CD14-positive monocyte (primary cell): ENCODE measurements at regions not wholly inside any gene's neighbourhood (a gene's known extent, or its start where the extent isn't known, plus 50 kb on each side); places are given as distances from the start of the nearest gene placed in this dataset.

ENCODE experiments used
- DNase-seq, 3 donors: peaks; one replicate each; pipeline ENCODE4 v3.0.0-alpha.2; 2011 to 2022
- H2AFZ ChIP-seq: 2 replicates; pipeline ENCODE4 v1.6.0; 2012; ENCODE audit warnings: mild to moderate bottlenecking, low read depth, low read length, inconsistent platforms; ENCODE audit not compliant: insufficient read depth, poor library complexity, severe bottlenecking
- H3K27ac ChIP-seq, 2 donors: 1 replicate in 1 of 2; 2 replicates in 1 of 2; pipeline ENCODE4 v1.5.1; 2012 to 2013; ENCODE audit warnings: low read length in 2 of 2, control low read depth in 1 of 2, inconsistent platforms in 1 of 2, low read depth in 1 of 2, mild to moderate bottlenecking in 1 of 2
- H3K27me3 ChIP-seq, 2 donors: one replicate each; pipeline versions ENCODE4 v1.6.0 to v1.6.1; 2011 to 2013; ENCODE audit warnings: low read length in 2 of 2; ENCODE audit not compliant: control insufficient read depth in 2 of 2, insufficient read depth in 2 of 2
- H3K36me3 ChIP-seq, 2 donors: replicated peaks in 1 of 2; 1 replicate in 1 of 2; 2 replicates in 1 of 2; pipeline versions ENCODE4 v1.5.1 to v1.6.1; 2012 to 2013; ENCODE audit warnings: low read length in 2 of 2, control low read depth in 1 of 2, inconsistent platforms in 1 of 2, mild to moderate bottlenecking in 1 of 2; ENCODE audit not compliant: insufficient read depth in 2 of 2, control insufficient read depth in 1 of 2
- H3K4me1 ChIP-seq, 2 donors: 1 replicate in 1 of 2; 2 replicates in 1 of 2; pipeline versions ENCODE4 v1.5.1 to v1.6.1; 2012 to 2013; ENCODE audit warnings: low read length in 2 of 2, control low read depth in 1 of 2, inconsistent platforms in 1 of 2, mild to moderate bottlenecking in 1 of 2, moderate library complexity in 1 of 2; ENCODE audit not compliant: insufficient read depth in 2 of 2, control insufficient read depth in 1 of 2
- H3K4me2 ChIP-seq: replicated peaks from 2 replicates; pipeline ENCODE3; 2012; ENCODE audit warnings: low read length, moderate library complexity, mild to moderate bottlenecking; ENCODE audit not compliant: poor library complexity, severe bottlenecking; ENCODE audit errors: extremely low read depth
- H3K4me3 ChIP-seq, 3 experiments: fragments of 200-600 bp in 1 of 3; sonication (generic) in 1 of 3; replicated peaks in 1 of 3; 1 replicate in 2 of 3; 2 replicates in 1 of 3; pipeline ENCODE4 v1.5.1; 2011 to 2013; ENCODE audit warnings: low read length in 3 of 3, mild to moderate bottlenecking in 3 of 3, control low read depth in 2 of 3, low read depth in 2 of 3, inconsistent platforms in 1 of 3, moderate library complexity in 1 of 3
- H3K79me2 ChIP-seq: 2 replicates; pipeline ENCODE4 v1.6.0; 2012; ENCODE audit warnings: mild to moderate bottlenecking, control low read depth, inconsistent platforms, low read length, moderate library complexity; ENCODE audit not compliant: insufficient read depth
- H3K9ac ChIP-seq: 2 replicates; pipeline ENCODE4 v1.6.0; 2017; ENCODE audit warnings: low read length, mild to moderate bottlenecking; ENCODE audit not compliant: insufficient read depth, poor library complexity, severe bottlenecking
- H3K9me3 ChIP-seq, 2 donors: replicated peaks in 1 of 2; 1 replicate in 1 of 2; 2 replicates in 1 of 2; pipeline versions ENCODE4 v1.5.1 to v1.6.1; 2012 to 2013; ENCODE audit warnings: low read length in 2 of 2, control low read depth in 1 of 2; ENCODE audit not compliant: control insufficient read depth in 1 of 2, insufficient read depth in 1 of 2
- H4K20me1 ChIP-seq: 2 replicates; pipeline ENCODE4 v1.6.0; 2012; ENCODE audit warnings: mild to moderate bottlenecking, low read length, control low read depth, moderate library complexity; ENCODE audit not compliant: insufficient read depth
- H3K27ac Mint-ChIP-seq, 7 donors: one replicate each; pipeline ENCODE4 v1.8.0; 2020; ENCODE audit warnings: mild to moderate bottlenecking in 7 of 7, mixed read lengths in 7 of 7, moderate library complexity in 6 of 7, inconsistent platforms in 2 of 7
- H3K27me3 Mint-ChIP-seq, 3 donors: one replicate each; pipeline ENCODE4 v1.8.0; 2021 to 2022; ENCODE audit warnings: low read depth in 3 of 3, mild to moderate bottlenecking in 3 of 3, mixed read lengths in 3 of 3, moderate library complexity in 3 of 3, inconsistent platforms in 1 of 3
- H3K36me3 Mint-ChIP-seq, 2 donors: one replicate each; pipeline ENCODE4 v1.8.0; 2020; ENCODE audit warnings: mixed read lengths in 2 of 2, inconsistent platforms in 1 of 2, mild to moderate bottlenecking in 1 of 2
- H3K4me1 Mint-ChIP-seq: one replicate; pipeline ENCODE4 v1.8.0; 2020; ENCODE audit warnings: mild to moderate bottlenecking, mixed read lengths
- H3K4me3 Mint-ChIP-seq, 2 donors: one replicate each; pipeline ENCODE4 v1.8.0; 2020; ENCODE audit warnings: mild to moderate bottlenecking in 2 of 2, mixed read lengths in 2 of 2, moderate library complexity in 1 of 2
- H3K9me3 Mint-ChIP-seq, 7 donors: one replicate each; pipeline ENCODE4 v1.8.0; 2020 to 2022; ENCODE audit warnings: mixed read lengths in 7 of 7, mild to moderate bottlenecking in 6 of 7, moderate library complexity in 6 of 7, inconsistent platforms in 2 of 7
- WGBS: methylation state at CpG from one replicate; pipeline ENCODE4 v1.1.5; 2013; ENCODE audit warnings: missing lambda C conversion rate; ENCODE audit not compliant: insufficient coverage; 5-methylcytosine and 5-hydroxymethylcytosine counted together
- intact Hi-C, 2 donors: fragments of 100-400 bp; cut with micrococcal nuclease; formaldehyde crosslinking; loops; one replicate each; pipeline versions ENCODE4 v1.15.0 to v1.15.1; 2023
- TF ChIP-seq, protein P1 (sequence below): fragments of 200-600 bp; IDR thresholded peaks from one replicate; pipeline ENCODE4 v1.8.0; 2022; ENCODE audit warnings: antibody characterized with exemption, mild to moderate bottlenecking

GRCh38 chr5:112655513-112655912, 82.2 kb upstream of the APC start:
- H3K27ac ChIP-seq = no peak overlapping the region
- no peak overlapping the region for H3K4me3 ChIP-seq
- no peaks in the 10 kb centered on the region for H3K36me3 ChIP-seq
- Mint-ChIP-seq H3K27me3 (peaks cover 3 to 10% (median 5%) of the 10 kb centered on the region in 3 donors), H3K9me3 (peaks cover 0 to 9% (median 4%) of the 10 kb centered on the region in 7 donors), H3K4me3 (no peak overlapping the region), H3K36me3 (no peaks in the 10 kb centered on the region), H3K4me1 (no peaks in the 10 kb centered on the region), H3K27ac (peak overlapping the region in 1 of 7 donors; percentile 36)
- no peaks in the 10 kb centered on the region for H4K20me1 ChIP-seq
- no peak for DNase-seq
- no peaks in the 10 kb centered on the region for H3K9me3 ChIP-seq
- intact Hi-C loops = no loop called here
- no peaks in the 10 kb centered on the region for H3K4me1 ChIP-seq
- H2AFZ ChIP-seq = no peak overlapping the region
- no peaks in the 10 kb centered on the region for H3K27me3 ChIP-seq
- TF ChIP-seq, protein P1, sequence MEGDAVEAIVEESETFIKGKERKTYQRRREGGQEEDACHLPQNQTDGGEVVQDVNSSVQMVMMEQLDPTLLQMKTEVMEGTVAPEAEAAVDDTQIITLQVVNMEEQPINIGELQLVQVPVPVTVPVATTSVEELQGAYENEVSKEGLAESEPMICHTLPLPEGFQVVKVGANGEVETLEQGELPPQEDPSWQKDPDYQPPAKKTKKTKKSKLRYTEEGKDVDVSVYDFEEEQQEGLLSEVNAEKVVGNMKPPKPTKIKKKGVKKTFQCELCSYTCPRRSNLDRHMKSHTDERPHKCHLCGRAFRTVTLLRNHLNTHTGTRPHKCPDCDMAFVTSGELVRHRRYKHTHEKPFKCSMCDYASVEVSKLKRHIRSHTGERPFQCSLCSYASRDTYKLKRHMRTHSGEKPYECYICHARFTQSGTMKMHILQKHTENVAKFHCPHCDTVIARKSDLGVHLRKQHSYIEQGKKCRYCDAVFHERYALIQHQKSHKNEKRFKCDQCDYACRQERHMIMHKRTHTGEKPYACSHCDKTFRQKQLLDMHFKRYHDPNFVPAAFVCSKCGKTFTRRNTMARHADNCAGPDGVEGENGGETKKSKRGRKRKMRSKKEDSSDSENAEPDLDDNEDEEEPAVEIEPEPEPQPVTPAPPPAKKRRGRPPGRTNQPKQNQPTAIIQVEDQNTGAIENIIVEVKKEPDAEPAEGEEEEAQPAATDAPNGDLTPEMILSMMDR = no peak
- H3K4me2 ChIP-seq = no peak overlapping the region
- 89% methylated on average over 5 of the region's 6 CpGs for WGBS
- H3K9ac ChIP-seq = no peak overlapping the region
- no peaks in the 10 kb centered on the region for H3K79me2 ChIP-seq

DNA sequence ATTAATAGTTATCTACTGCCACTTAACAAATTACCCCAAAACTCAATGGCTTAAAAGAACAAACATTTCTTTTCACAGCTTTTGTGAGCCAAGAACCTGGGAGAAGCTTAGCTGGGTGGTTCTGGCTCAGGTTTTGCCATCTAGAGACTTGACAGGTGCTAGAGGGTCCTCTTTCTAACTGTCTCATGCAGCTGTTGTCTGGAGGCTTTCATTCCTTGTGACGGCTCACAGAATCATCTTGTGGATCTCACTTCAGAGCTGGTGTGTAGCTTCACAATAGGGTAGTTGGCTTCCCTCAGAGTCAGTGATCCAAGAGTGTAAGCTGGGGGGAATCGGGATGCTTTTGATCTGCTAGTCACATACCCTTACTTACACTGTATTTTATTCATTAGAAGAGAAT, 81.2 kb upstream of the APC start:
- Mint-ChIP-seq H3K27ac (no peak overlapping the region), H3K4me1 (no peaks in the 10 kb centered on the region), H3K4me3 (no peak overlapping the region), H3K27me3 (peaks cover 5 to 10% (median 6%) of the 10 kb centered on the region in 3 donors), H3K9me3 (peaks cover 0 to 13% (median 8%) of the 10 kb centered on the region in 7 donors), H3K36me3 (no peaks in the 10 kb centered on the region)
- H3K9ac ChIP-seq = no peak overlapping the region
- TF ChIP-seq, protein P1 = no peak
- H3K4me3 ChIP-seq = no peak overlapping the region
- no peak overlapping the region for H2AFZ ChIP-seq
- no peaks in the 10 kb centered on the region for H3K36me3 ChIP-seq
- H3K27ac ChIP-seq = no peak overlapping the region
- no peaks in the 10 kb centered on the region for H3K9me3 ChIP-seq
- no peak overlapping the region for H3K4me2 ChIP-seq
- 100% methylated on average over 1 of the region's 2 CpGs for WGBS
- H3K27me3 ChIP-seq = no peaks in the 10 kb centered on the region
- no peak for DNase-seq
- intact Hi-C loops = no loop called here
- H4K20me1 ChIP-seq = no peaks in the 10 kb centered on the region
- H3K4me1 ChIP-seq = no peaks in the 10 kb centered on the region
- H3K79me2 ChIP-seq = no peaks in the 10 kb centered on the region
